Breast epithelium (tissue), 3 donors: ENCODE measurements at regions not wholly inside any gene's neighbourhood (a gene's known extent, or its start where the extent isn't known, plus 50 kb on each side); places are given as distances from the start of the nearest gene placed in this dataset.

Source experiments
- POLR2A ChIP-seq: fragments of 450-650 bp; IDR thresholded peaks from one replicate; pipeline ENCODE4 v1.6.1; 2016; ENCODE audit warnings: antibody characterized with exemption, mild to moderate bottlenecking, moderate library complexity
- POLR2AphosphoS5 ChIP-seq, 3 donors: sonication (generic); formaldehyde crosslinking; IDR thresholded peaks; one replicate each; pipeline ENCODE4 v1.6.1; 2017; ENCODE audit warnings: antibody characterized with exemption in 3 of 3
- TF ChIP-seq, protein P1 (sequence below), 3 donors: fragments of 450-650 bp; IDR thresholded peaks; one replicate each; pipeline ENCODE4 v1.5.1; 2016 to 2017; ENCODE audit warnings: antibody characterized with exemption in 3 of 3, mild to moderate bottlenecking in 3 of 3, moderate library complexity in 3 of 3

DNA sequence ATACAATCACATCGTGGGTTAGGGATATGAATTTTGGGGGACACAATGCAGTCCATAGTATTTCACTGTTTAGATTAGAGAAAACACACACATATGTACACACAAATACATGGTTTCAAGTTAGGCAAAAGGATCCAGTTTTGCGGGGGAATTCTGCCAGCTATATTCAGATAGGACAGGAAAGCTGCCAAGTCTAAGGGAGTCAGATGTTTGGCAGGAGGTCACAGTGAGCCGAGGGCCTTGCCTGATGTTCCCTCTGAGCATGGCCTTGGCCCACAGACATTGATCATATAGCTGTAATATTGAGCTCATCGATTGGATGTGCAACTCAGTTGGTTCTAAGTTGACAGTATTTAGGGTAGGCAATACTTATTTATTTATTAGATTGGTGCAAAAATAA is 122.8 kb downstream of the ADRA2A start:
- TF ChIP-seq, protein P1, sequence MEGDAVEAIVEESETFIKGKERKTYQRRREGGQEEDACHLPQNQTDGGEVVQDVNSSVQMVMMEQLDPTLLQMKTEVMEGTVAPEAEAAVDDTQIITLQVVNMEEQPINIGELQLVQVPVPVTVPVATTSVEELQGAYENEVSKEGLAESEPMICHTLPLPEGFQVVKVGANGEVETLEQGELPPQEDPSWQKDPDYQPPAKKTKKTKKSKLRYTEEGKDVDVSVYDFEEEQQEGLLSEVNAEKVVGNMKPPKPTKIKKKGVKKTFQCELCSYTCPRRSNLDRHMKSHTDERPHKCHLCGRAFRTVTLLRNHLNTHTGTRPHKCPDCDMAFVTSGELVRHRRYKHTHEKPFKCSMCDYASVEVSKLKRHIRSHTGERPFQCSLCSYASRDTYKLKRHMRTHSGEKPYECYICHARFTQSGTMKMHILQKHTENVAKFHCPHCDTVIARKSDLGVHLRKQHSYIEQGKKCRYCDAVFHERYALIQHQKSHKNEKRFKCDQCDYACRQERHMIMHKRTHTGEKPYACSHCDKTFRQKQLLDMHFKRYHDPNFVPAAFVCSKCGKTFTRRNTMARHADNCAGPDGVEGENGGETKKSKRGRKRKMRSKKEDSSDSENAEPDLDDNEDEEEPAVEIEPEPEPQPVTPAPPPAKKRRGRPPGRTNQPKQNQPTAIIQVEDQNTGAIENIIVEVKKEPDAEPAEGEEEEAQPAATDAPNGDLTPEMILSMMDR (IDR thresholded peaks at IDR 0.05) = no peak
- TF ChIP-seq POLR2AphosphoS5 (IDR thresholded peaks at IDR 0.05) = no peak
- TF ChIP-seq POLR2A = no peak
